ENCODE measurements at regions not wholly inside any gene's neighbourhood (a gene's known extent, or its start where the extent isn't known, plus 50 kb on each side); places are given as distances from the start of the nearest gene placed in this dataset.

GRCh38 chr3:104911376-104911775 lies 455.3 kb upstream of the ALCAM start:
- no peaks in the 10 kb centered on the region for H3K4me1 ChIP-seq (ENCODE audit: control insufficient read depth, insufficient read depth, low read length)
- intact Hi-C loops (cut with micrococcal nuclease; ENCODE audit: unreplicated experiment) = no loop called here
- no peaks in the 10 kb centered on the region for H3K27me3 ChIP-seq (ENCODE audit: control insufficient read depth, insufficient read depth, low read length)
- no TSS peak for BruUV-seq (replicated peaks)
- no peak for DNase-seq (ENCODE audit: low read depth, low spot score)
- in situ Hi-C loops (cut with HindIII; ENCODE audit: low pct_unique_long_range_greater_than_20kb, low sequenced_read_pairs) = no loop called here
- CTCF ChIA-PET = no interaction called here
- no peaks in the 10 kb centered on the region for H3K9me3 ChIP-seq (ENCODE audit: control insufficient read depth, insufficient read depth, low read depth, low read length)
- POLR2A ChIA-PET = no interaction called here
- no peak for ATAC-seq
- no peak for TF ChIP-seq TCF7L2 (IDR thresholded peaks at IDR 0.05; ENCODE audit: low read depth, low read length)
- no peak for TF ChIP-seq SIN3A (IDR thresholded peaks at IDR 0.05; ENCODE audit: borderline replicate concordance, insufficient read depth, low read depth, low read length)
- TF ChIP-seq, protein P1, sequence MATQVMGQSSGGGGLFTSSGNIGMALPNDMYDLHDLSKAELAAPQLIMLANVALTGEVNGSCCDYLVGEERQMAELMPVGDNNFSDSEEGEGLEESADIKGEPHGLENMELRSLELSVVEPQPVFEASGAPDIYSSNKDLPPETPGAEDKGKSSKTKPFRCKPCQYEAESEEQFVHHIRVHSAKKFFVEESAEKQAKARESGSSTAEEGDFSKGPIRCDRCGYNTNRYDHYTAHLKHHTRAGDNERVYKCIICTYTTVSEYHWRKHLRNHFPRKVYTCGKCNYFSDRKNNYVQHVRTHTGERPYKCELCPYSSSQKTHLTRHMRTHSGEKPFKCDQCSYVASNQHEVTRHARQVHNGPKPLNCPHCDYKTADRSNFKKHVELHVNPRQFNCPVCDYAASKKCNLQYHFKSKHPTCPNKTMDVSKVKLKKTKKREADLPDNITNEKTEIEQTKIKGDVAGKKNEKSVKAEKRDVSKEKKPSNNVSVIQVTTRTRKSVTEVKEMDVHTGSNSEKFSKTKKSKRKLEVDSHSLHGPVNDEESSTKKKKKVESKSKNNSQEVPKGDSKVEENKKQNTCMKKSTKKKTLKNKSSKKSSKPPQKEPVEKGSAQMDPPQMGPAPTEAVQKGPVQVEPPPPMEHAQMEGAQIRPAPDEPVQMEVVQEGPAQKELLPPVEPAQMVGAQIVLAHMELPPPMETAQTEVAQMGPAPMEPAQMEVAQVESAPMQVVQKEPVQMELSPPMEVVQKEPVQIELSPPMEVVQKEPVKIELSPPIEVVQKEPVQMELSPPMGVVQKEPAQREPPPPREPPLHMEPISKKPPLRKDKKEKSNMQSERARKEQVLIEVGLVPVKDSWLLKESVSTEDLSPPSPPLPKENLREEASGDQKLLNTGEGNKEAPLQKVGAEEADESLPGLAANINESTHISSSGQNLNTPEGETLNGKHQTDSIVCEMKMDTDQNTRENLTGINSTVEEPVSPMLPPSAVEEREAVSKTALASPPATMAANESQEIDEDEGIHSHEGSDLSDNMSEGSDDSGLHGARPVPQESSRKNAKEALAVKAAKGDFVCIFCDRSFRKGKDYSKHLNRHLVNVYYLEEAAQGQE (IDR thresholded peaks at IDR 0.05; ENCODE audit: insufficient read depth in 1 of 2, low read depth in 2 of 2, low read length in 1 of 2) = no peak
- TF ChIP-seq CTCF (IDR thresholded peaks at IDR 0.05) = no peak
- TF ChIP-seq POLR2AphosphoS5 (IDR thresholded peaks at IDR 0.05; ENCODE audit: low read depth, low read length) = no peak
- no peak overlapping the region for H3K27ac ChIP-seq (ENCODE audit: low read length)
- no peaks in the 10 kb centered on the region for H3K36me3 ChIP-seq (ENCODE audit: control insufficient read depth, insufficient read depth, low read length)
- no peak overlapping the region for H3K4me3 ChIP-seq (ENCODE audit: low read depth in 2 of 2, low read length in 2 of 2)

GRCh38 chr3:104916971-104917370 lies 449.7 kb upstream of the ALCAM start:
- no peak overlapping the region for H3K4me3 ChIP-seq (ENCODE audit: low read depth in 2 of 2, low read length in 2 of 2)
- intact Hi-C loops (cut with micrococcal nuclease; ENCODE audit: unreplicated experiment) = no loop called here
- no peaks in the 10 kb centered on the region for H3K27me3 ChIP-seq (ENCODE audit: control insufficient read depth, insufficient read depth, low read length)
- in situ Hi-C loops (cut with HindIII; ENCODE audit: low pct_unique_long_range_greater_than_20kb, low sequenced_read_pairs) = no loop called here
- H3K9me3 ChIP-seq (ENCODE audit: control insufficient read depth, insufficient read depth, low read depth, low read length) = no peaks in the 10 kb centered on the region
- no peaks in the 10 kb centered on the region for H3K36me3 ChIP-seq (ENCODE audit: control insufficient read depth, insufficient read depth, low read length)
- ChIA-PET CTCF (no interaction called here), POLR2A (no interaction called here)
- no peak overlapping the region for H3K27ac ChIP-seq (ENCODE audit: low read length)
- BruUV-seq (replicated peaks) = no TSS peak
- no peak for ATAC-seq
- no peak for TF ChIP-seq CTCF (IDR thresholded peaks at IDR 0.05)
- TF ChIP-seq, protein P1 (IDR thresholded peaks at IDR 0.05; ENCODE audit: insufficient read depth in 1 of 2, low read depth in 2 of 2, low read length in 1 of 2) = no peak
- TF ChIP-seq POLR2AphosphoS5 (IDR thresholded peaks at IDR 0.05; ENCODE audit: low read depth, low read length) = no peak
- no peak for TF ChIP-seq SIN3A (IDR thresholded peaks at IDR 0.05; ENCODE audit: borderline replicate concordance, insufficient read depth, low read depth, low read length)
- TF ChIP-seq TCF7L2 (IDR thresholded peaks at IDR 0.05; ENCODE audit: low read depth, low read length) = no peak
- DNase-seq (ENCODE audit: low read depth, low spot score) = no peak
- H3K4me1 ChIP-seq (ENCODE audit: control insufficient read depth, insufficient read depth, low read length) = no peaks in the 10 kb centered on the region
